Chondrocyte (in vitro differentiated cells): ENCODE measurements at regions not wholly inside any gene's neighbourhood (a gene's known extent, or its start where the extent isn't known, plus 50 kb on each side); places are given as distances from the start of the nearest gene placed in this dataset.

Experiments
- DNase-seq: peaks from one replicate; pipeline ENCODE4 v3.0.0; 2021; ENCODE audit warnings: mixed read lengths, low spot score
- H3K27ac Mint-ChIP-seq: one replicate; pipeline ENCODE4 v1.8.0; 2021; ENCODE audit warnings: mild to moderate bottlenecking, moderate library complexity, mixed read lengths; ENCODE audit not compliant: unreplicated experiment
- H3K27me3 Mint-ChIP-seq: 2 replicates; pipeline ENCODE4 v1.8.0; 2021; ENCODE audit warnings: low read depth, mixed read lengths
- H3K36me3 Mint-ChIP-seq: 2 replicates; pipeline ENCODE4 v1.8.0; 2021; ENCODE audit warnings: low read depth, mixed read lengths
- H3K4me1 Mint-ChIP-seq: 2 replicates; pipeline ENCODE4 v1.8.0; 2021; ENCODE audit warnings: low read depth, mild to moderate bottlenecking, mixed read lengths
- H3K4me3 Mint-ChIP-seq: one replicate; pipeline ENCODE4 v1.8.0; 2021; ENCODE audit warnings: mild to moderate bottlenecking, moderate library complexity, mixed read lengths; ENCODE audit not compliant: unreplicated experiment
- H3K9me3 Mint-ChIP-seq: 2 replicates; pipeline ENCODE4 v1.8.0; 2021; ENCODE audit warnings: low read depth, mixed read lengths
- CTCF ChIP-seq: fragments of 200-600 bp; sonication (generic); IDR thresholded peaks from 2 replicates; pipeline ENCODE4 v1.5.0; 2021; ENCODE audit warnings: antibody characterized with exemption, mild to moderate bottlenecking, moderate library complexity

- Mint-ChIP-seq H3K4me1 (no peaks in the 10 kb centered on the region), H3K27ac (no peak overlapping the region), H3K27me3 (peaks cover 63% of the 10 kb centered on the region), H3K9me3 (no peaks in the 10 kb centered on the region), H3K36me3 (no peaks in the 10 kb centered on the region), H3K4me3 (no peak overlapping the region)
- no peak for TF ChIP-seq CTCF
- DNase-seq = no peak
Observed at GRCh38 chr9:34907044-34907443, 51.0 kb upstream of the PHF24 start.

GRCh38 chr9:34899535-34900158 is 58.4 kb upstream of the PHF24 start:
- no peaks in the 10 kb centered on the region for H3K36me3 Mint-ChIP-seq
- TF ChIP-seq CTCF = peak; percentile 92
- DNase-seq = no peak
- no peaks in the 10 kb centered on the region for H3K9me3 Mint-ChIP-seq
- H3K27me3 Mint-ChIP-seq = peaks cover 63% of the 10 kb centered on the region
- no peak overlapping the region for H3K4me3 Mint-ChIP-seq
- no peaks in the 10 kb centered on the region for H3K4me1 Mint-ChIP-seq
- H3K27ac Mint-ChIP-seq = no peak overlapping the region

GRCh38 chr9:34898846-34899245 is 59.2 kb upstream of the PHF24 start:
- Mint-ChIP-seq H3K4me1 (no peaks in the 10 kb centered on the region), H3K4me3 (no peak overlapping the region), H3K27me3 (peaks cover 63% of the 10 kb centered on the region), H3K27ac (no peak overlapping the region), H3K36me3 (no peaks in the 10 kb centered on the region), H3K9me3 (no peaks in the 10 kb centered on the region)
- TF ChIP-seq CTCF = no peak
- no peak for DNase-seq

- Mint-ChIP-seq H3K4me3 (no peak overlapping the region), H3K4me1 (no peaks in the 10 kb centered on the region), H3K27ac (no peak overlapping the region), H3K27me3 (peaks cover 66% of the 10 kb centered on the region), H3K36me3 (no peaks in the 10 kb centered on the region), H3K9me3 (no peaks in the 10 kb centered on the region)
- TF ChIP-seq CTCF = peak; percentile 49
- DNase-seq = no peak
Observed at GRCh38 chr9:34896112-34896511, 62.0 kb upstream of the PHF24 start.

- no peaks in the 10 kb centered on the region for H3K4me1 Mint-ChIP-seq
- no peak for TF ChIP-seq CTCF
- peaks cover 57% of the 10 kb centered on the region for H3K27me3 Mint-ChIP-seq
- no peak for DNase-seq
- H3K9me3 Mint-ChIP-seq = no peaks in the 10 kb centered on the region
- no peaks in the 10 kb centered on the region for H3K36me3 Mint-ChIP-seq
- H3K4me3 Mint-ChIP-seq = no peak overlapping the region
- H3K27ac Mint-ChIP-seq = no peak overlapping the region
Observed at GRCh38 chr9:34892886-34893285, 65.2 kb upstream of the PHF24 start.
